GDM1 (cell line): ENCODE measurements at regions not wholly inside any gene's neighbourhood (a gene's known extent, or its start where the extent isn't known, plus 50 kb on each side); places are given as distances from the start of the nearest gene placed in this dataset.

Experiments
- DNase-seq: peaks from one replicate; lab custom pipeline; 2025; lab: John Stamatoyannopoulos, UW

DNA sequence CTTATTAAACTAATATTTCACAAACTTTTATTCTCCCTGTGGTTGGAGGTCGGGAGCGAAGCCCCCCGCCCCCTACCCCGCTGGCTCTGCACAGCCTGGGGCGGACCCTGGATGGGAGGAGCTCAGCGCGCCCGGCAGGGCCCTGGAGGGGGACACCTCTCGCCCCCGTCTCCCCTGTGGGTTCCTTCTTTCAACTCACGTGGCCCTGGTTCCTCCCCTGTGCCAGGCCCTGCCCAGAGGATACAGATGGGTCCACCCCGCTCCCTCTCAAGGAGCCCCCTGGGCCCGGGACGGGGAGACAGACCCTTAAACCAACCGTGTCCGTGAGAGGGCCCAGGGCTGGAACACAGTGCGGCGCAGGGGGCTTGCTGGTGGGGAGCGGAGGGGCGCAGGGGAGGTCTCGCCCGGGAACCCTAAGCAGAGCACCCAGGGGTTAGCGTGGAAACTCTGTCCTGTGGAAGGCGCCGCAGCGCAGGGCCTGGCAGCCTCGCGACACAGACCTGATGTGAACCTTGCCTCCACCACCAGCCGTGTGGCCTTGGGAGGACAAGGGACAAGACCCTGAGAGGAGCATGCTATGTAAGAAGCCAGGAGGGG lies 103.7 kb upstream of the MVB12B start:
- no peak for DNase-seq

DNA sequence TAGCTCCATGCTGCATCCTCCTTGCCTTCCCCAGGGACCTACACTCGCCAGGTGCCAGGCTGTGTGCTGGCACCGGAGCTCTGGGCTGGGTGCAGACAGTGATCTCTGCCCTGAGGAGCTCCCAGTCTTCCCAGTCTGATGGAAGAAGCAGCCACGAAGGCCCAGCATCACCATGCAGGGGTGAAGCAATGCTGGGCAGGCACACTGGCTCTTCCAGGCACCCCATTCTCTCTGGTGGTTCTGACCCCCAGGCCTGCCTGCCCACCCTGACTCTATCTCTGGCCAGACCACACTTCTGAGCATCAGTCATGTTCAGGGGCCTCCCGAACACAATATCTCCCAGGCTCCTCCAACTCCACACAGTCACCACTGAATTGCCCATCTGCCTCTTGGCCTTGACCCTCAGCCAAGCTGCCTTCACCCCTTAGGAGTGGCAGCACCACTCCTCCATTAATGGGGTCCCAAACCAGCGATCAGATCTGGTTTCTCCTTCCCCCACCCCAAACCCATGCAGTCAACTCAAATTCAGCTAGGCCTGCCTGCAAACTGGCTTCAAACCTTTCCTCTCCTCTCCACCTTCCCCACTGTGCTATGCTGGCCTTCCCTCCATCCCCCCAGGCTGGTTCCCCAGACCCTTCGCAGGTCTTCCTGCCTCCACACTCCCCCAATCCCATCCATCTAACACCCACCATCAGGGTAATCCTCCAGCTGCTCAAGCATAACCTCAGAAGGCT lies 102.7 kb upstream of the MVB12B start:
- no peak for DNase-seq

DNA sequence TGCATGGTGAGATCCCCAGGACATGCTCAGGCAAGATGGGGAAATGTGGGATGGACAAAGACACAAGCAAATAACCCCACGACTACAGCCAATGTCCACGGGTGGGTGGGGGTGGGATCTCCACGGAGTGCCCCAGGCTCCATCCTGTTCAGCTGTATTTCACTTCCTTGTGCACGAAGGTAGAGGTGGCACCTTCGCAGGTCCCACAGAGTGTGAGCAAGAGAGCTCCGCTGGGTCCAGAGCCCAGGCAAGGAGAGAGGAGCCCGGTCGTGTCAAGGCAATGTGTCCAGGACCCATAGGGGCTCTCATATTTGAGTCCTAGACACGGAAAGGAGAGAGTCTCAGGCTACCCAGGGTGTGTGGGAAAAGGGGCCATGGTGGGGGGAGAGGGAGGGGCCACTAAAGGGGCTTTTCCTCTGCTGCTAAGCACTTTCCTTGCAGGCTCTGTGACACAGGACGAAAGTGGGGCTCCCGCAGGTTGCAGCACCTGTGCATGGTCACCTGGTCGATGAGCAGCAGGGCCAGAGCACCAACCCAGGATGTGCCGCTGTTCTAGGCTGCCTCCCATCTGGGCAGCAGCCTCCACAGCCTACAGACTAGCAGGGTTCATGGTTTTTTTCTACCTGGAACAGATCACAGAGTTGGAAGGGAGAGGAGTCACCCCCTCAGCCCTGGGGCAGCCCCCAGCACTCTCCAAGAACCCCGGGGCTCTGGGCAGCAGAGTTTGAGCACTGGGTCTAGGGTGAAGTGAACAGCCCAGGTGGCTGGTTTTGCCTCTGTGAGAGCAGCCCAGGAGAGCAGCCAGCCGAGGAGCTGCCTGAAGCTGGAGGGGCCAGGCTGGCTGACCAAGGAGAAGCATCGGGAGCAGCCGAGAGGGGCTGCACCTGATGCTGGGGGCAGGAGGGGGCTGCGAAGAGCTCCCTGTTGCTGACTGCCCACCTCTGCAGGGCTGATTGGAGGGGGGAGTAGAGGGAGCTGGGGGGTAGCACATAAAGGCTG lies 100.7 kb upstream of the MVB12B start:
- DNase-seq = no peak

DNA sequence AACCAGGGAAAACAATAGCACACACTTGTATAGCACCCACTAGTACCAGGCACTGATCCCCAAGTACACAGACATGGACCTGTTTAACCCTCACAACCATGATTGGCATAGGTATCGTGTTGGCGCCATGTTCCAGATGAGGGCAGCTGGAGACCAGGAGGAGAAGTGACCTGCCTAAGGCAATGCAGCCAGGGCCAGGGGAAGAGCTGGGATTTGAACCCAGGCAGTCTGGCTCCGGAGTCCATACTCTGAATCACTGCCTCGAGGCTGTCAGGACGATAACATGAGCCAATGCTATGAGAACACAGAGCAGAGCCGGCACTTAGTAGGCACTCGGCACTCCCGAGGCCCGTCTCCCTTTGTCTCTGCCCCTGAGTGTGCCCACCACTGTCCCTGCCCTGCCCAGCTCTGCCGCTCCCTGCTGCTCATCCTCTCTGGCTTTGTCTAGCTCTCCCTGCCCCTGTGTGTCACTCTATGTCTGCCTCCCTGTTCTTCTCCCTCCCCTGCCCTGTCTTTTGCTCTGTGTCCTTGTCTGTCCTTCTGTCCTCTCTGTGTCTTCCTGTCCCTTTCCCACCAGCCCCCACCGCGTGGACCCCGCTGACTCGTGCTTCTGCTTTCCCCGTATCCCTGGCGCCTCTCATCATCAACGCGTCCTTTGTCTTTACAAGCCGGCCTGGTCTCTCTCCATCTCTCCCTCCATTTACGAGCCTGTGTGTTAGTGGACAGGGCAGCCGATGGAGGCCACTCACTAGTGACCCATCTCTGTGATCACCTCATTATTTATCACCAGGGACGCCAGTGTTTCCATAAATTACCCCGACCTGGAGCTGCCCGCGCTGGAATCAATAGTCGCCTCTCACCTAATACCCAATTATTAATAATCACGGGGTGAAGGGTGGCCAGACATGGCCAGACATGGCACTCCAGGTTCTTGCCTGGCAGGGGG lies 99.4 kb upstream of the MVB12B start:
- no peak for DNase-seq

DNA sequence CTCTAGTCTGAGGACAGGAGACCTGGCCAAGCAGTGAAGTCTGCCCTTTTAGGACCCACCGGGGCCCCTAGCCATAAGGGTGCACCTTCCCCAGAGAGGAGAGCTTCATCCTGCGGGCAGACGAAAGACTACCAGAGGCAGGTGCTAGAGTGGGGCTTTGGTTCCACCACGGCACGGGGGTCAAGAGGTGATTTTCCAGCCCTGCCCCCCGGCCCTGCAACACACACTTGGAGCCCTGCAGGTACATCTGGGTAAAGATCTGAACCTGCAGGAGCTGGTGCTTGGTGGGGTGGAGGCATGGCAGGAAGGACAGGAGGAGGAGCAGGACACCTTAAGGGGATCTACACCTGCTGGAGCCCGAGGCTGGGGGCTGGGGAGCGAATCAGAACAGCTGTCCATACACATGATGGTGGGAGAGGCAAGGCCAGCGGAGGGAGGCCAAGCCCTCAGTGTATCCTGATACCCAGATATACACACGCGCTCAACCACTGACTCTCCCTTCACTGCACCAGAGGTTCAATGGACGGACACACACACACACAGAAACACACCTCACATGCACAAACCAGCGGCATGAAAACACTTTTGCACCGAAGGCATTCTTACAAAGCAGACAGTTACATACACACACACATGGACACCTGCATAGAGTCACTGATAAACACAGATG lies 98.4 kb upstream of the MVB12B start:
- no peak for DNase-seq

DNA sequence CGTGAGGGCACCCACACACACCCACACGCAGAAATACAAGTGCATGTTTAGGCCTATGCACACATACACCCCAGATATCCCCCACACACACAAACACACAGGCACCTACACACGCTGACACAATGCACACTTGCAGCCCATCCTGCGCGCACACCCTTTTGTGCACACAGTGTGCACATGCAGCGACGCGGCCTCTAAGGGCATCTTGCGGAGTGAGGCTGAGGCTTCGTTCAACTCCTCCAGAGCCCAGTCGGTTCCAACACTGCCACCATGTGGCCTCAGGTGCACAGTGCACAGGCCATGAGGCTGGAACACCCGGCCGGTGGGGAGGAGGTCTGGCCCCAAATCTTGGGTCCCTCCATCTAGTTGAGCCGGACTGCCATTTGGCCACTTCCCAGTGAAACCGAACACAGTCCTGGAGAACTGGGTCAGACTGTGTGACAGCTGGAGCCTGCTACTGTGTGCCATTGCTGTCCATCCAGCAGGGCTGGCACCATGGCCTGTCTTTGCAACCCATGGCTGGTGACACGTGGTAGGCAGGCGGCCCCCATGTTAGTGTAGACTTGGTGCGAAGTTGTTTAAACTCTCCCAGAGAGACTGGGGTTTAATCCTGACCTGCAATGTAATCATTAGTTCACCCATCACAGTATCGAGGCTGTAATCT lies 97.7 kb upstream of the MVB12B start:
- DNase-seq = peak; percentile 26

DNA sequence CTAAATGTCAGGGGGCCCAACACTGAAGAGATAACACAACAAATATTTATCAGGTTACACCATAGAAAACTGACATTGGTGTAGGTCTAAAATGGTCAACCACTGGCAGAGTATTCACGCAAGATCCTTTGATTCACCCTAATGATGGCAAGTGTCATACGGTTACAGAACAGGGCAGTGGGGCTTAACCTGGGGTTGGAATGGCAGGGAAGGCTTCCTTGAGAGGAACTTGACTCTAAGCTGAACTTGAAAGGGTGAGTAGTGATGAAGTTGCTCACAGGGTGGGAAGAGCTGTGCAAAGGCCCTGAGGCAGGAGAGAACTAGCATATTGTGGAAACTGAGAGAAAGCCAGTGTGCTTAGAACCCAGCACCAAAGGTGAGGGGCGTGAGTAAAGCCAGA lies 97.1 kb upstream of the MVB12B start:
- DNase-seq = no peak

DNA sequence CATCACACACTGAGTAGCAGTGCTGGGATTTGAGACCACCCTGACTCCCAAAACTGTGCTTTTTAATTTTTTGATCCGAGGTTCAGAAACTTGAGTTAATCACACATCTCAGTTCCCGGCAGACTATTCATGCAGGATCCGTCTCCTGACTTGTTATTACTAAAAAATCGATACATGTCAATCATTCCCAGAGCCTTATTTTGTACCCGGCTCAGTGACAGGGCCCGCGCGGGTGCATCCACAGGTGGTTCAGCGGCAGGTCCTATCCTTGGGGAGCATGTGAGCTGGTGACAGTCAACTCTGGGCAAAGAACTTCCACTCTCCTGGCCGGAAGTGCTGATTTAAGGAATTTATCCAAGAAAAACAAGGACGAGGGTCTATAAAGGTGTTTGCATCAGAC lies 95.9 kb upstream of the MVB12B start:
- DNase-seq = no peak

DNA sequence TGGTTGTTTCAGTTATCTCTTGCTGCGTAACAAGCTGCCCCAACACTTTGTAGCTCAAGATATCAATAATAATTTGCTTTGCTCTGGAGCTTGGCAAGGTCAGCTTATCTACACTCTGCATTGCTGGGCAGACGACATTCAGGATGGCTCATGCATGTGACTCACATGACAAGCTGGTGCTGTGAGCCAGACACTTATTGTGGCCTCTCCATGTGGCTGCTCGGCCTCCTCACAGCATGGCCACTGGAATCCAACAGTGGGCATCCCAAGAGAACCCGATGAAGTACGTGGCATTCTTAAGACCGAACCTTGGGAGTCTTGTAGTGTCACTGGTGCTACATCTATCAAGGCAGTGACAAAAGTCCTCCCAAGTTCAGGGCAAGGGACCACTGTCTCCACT lies 94.2 kb upstream of the MVB12B start:
- DNase-seq = no peak

DNA sequence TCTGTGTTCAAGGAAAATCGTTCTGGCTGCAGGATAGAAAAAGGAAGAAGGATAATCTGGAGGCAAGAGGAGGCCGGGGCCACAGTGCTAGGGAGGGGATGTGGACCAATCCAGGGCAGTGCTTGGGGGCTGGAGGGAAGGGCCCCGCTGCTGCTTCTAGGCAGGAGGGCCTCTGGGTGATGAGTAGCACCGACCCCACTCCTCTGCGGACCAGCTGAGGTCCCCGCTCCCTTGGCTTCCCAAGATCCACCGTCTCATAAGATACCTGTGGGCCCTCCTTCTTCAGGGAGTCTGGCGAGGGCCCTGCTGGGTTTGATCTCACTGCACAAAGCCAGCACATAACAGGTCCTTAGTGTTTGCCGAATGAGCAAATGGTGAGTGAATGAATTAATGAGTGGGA lies 93.5 kb upstream of the MVB12B start:
- DNase-seq = no peak

DNA sequence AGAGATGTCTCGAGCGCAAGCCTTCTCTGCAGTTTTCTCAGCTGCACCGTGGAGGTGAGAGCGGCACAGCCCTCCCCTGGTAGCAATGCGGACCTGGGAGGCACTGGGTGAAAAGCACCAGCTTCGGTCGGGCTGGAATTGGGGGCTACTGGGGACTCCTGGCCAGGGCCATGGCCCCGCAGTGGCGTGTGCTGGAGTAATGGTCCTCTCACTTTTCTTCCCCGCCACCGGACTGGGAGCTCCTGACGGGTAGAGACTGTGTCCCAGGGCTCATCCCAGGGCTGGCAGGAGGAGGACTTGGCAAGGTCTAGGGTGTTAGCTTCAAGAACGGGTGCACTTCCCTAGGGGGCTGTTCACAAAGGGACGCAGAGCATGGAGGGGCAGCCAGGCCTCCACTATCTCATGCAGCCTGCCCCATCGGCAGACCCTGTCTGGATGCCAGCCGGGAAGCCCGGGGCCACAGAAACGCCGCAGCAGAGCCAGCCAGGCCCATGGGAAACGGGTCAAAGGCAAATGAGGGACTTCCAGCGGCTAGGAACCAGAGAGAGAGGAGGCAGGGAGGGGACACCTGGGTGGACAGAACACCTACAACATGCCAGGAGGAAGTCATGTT lies 92.6 kb upstream of the MVB12B start:
- no peak for DNase-seq

DNA sequence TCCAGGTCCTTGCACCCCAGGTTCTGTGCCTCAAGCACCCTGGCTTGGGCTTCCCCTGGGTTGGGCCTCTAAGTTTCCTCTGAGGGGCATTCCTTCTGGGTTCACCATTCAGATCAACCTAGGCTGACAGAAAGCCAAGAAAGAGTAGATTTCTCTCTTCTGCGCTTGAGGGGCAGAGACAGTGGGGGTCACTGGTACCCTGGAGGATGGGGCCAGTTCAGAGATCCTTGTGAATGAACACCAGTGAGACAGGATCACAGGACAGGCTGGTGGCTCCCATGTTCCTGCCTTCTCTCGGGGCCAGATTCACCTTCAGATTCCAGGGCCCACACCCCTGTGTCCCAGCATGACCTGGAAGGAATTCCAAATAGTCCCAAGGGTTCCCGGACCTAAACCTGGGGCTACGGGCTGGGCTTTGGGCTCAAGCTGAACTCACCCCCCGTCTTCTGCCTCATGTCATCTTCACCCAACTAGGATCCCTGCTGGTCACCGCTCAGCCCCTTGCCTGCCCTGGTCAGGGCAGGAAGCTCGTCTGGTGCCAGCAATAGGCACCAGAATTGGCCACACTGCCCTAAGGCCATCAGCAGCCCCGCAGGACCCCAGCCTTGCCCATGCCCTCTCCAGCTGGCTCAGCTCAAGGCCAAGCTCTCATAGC lies 91.8 kb upstream of the MVB12B start:
- DNase-seq = no peak

DNA sequence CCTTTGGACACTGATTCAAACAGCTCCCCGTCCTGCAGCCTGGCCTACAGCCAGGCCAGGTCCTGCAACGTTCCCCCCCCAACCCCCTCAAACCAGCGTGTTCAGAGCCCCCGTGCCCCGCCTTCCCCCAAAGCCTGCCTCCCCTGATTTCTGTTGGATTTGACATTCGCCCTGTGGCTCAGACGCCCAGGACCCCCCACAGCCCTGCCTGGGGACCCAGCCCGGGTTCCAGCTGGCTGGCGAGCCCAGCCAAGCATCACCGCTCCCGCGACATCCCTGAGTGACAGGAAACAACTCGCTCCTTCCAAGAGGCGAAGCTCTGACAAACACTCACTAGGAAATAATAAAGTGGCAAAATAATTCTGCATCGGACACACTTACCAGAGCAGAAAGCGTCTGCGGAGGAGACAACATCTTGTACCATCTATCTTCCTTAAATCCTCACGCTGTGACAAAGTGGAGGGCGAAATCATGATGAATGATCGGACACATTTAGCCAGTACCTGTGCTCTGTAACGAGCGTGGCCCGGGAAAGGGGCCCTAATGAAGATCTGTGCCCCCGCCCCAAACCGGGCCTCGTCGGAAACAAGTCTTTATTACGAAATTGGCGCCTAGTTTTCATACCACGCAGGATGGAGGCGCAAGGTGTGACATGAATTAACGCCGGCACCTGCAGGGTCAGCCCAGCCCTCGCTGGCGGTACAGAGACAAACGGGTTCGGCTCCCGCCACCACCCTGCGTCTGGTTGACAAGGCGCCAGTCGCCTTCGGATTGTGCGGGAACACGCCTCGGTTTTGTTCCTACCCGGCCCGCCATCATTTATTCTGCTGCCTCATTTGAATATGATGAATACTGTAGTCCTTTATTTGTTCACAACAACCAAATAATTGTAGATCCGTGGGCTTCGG lies 91.0 kb upstream of the MVB12B start:
- DNase-seq = no peak

DNA sequence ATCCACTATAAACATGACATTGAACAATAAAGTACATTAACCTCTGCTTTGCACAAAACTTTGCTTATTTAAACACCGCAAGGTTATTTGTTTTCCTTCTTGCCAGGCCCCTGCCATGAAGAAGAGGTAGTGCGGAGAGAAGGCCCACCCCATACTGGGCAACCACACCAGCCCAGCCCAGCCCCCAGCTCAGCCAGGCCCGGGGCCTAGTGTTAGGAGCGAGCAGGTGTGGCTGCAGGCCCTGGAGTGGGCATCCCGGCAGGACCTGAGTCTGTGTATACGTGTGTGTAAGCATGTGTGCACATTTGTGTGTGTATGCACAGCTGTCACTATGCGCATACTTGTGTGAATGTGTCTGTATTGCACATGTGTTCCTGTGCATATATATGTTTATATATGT lies 90.4 kb upstream of the MVB12B start:
- no peak for DNase-seq

DNA sequence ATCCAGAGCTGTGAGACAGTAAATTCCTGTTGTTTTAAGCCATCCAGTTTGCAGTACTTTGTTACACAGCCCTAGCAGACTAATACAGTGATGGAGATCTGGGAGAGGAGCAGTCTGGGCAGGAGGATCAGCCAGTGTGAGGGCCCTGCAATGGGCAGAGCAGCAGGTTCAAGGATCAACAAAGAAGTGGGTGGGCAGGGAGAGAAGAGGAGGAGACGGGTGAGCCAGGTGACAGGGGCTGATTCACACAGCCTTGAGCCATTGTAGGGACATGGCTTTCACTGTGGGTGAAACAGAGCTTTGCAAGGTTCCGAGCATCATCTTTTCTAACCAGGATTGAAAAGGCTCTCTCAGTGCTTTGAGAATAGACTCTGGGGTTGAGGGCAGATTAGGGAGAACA lies 88.2 kb upstream of the MVB12B start:
- no peak for DNase-seq

DNA sequence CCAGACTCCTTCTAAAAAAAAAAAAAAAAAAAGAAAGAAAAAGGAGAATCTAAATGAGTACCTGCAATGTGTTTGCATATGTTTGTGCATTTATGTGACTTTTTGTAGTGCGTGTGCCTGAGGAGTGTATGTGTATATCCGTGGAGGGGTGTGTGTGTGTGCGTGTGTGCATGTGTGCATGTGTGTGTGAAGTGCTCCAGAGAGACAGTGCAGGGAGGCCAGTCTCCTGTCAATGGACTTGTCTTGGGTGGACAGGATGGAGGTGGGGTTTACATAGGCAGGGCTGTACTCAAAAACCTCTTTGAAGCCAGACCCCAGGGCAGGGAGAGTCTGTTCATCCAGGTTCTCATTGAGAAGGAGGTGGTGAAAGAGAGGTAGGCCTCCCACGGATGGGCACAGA lies 87.1 kb upstream of the MVB12B start:
- DNase-seq = no peak

DNA sequence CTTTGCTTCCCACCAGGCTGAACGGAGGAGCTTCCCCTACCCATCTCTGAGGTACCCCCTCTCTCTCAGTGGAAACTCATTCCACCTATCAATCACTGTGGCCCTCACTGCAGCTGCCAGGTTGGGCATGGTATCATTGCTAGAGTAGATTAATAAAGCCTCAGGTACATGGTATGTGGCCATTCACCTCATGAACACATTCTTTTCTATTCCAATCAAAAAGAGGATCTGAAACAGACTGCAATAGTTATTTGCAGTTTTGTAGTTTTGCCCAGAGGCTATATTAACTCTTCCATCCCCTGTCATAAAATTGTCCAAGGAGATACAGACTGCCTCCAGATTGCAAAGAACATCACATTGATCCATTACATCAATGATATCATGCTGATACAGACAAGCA lies 85.8 kb upstream of the MVB12B start:
- DNase-seq = no peak

DNA sequence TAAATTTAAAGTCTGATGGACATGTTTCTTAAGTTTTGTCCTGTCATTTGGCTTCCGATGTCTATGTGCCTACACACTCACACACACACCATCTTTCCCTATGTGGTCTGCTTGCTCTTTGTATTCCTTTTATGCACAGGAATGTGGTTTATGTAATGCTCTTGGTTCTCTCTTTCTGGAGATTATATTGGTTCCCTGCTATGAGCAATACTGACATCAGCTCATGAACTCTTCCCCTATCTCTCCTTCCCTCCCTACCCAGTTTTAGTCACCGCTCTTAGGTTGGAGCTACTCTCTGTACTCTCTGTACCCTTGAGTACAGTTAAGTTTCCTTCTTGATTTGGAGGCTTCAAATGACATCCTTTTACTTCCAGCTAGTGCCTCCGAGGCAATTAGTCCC lies 77.9 kb upstream of the MVB12B start:
- DNase-seq = no peak
